HUES64 (cell line): ENCODE measurements at regions not wholly inside any gene's neighbourhood (a gene's known extent, or its start where the extent isn't known, plus 50 kb on each side); places are given as distances from the start of the nearest gene placed in this dataset.

Experiments used
- H3K27ac ChIP-seq: 2 replicates; pipeline ENCODE4 v1.7.0; 2013; ENCODE audit warnings: low read depth, low read length, inconsistent platforms
- H3K27me3 ChIP-seq: 2 replicates; pipeline ENCODE4 v1.6.1; 2013; ENCODE audit warnings: mild to moderate bottlenecking, low read length; ENCODE audit not compliant: insufficient read depth
- H3K36me3 ChIP-seq: 2 replicates; pipeline ENCODE4 v1.6.1; 2013; ENCODE audit warnings: mild to moderate bottlenecking, low read length; ENCODE audit not compliant: insufficient read depth
- H3K4me1 ChIP-seq: 2 replicates; pipeline ENCODE4 v1.6.1; 2013; ENCODE audit warnings: mild to moderate bottlenecking, low read length, moderate library complexity; ENCODE audit not compliant: insufficient read depth
- H3K4me3 ChIP-seq: 2 replicates; pipeline ENCODE4 v1.5.1; 2013; ENCODE audit warnings: mild to moderate bottlenecking, low read length, moderate library complexity
- H3K9ac ChIP-seq: 2 replicates; pipeline ENCODE4 v1.6.1; 2013; ENCODE audit warnings: mild to moderate bottlenecking, low read depth, low read length
- H3K9me3 ChIP-seq: 2 replicates; pipeline ENCODE4 v1.6.1; 2013; ENCODE audit warnings: low read depth, low read length; ENCODE audit not compliant: insufficient read depth
- WGBS: fragments of 150-250, 120-280 bp; methylation state at CpG from one replicate; pipeline ENCODE4 v1.1.7; 2013; ENCODE audit warnings: missing lambda C conversion rate; 5-methylcytosine and 5-hydroxymethylcytosine counted together

DNA sequence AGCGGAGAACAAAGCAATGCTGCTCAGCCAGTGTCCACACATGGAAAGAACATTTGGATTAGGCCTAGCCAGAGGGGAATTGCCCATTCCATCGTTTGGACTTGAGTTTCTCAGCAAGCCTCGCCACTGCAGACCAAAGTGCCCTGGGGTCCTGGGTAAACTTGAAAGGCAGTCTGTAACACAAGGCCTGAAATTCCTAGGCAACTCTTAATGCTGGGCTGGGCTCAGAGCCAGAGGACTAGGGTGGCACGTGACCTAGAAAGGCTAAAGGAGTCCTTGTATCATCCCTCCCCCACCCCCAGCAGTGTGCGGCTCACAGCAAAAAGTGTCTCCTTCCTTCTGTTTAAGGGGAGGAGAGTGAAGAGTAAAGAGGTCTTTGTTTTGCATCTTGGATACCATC lies 210.4 kb upstream of the ARX start:
- WGBS = 95% methylated on average over 4 of the region's 5 CpGs

DNA sequence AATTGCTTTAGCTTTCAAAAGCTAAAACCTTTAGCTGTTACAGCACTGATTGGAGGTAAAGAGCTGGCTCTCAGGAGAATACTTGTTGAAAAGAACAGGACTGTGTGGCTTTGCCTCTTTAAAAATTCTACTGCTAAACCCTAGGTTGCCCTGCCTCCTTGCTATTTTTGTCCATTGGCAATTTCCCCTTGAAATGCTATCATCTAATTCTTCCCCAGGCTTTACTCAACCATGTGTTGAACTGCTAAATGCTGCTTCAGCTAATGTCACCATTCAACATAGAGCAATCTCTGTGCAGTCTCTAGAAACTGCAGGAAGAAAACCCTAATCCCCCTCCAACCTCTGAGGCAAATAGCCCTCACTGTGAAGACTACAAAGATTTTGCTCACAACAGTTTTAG lies 203.7 kb upstream of the ARX start:
- H3K9ac ChIP-seq = no peak overlapping the region
- no peaks in the 10 kb centered on the region for H3K9me3 ChIP-seq
- no peaks in the 10 kb centered on the region for H3K4me1 ChIP-seq
- H3K27me3 ChIP-seq = no peaks in the 10 kb centered on the region
- no peaks in the 10 kb centered on the region for H3K36me3 ChIP-seq
- no peak overlapping the region for H3K27ac ChIP-seq
- no peak overlapping the region for H3K4me3 ChIP-seq

More for the DNA sequence above, 210.4 kb upstream of the ARX start:
- Histone ChIP-seq H3K9ac (no peak overlapping the region), H3K4me3 (no peak overlapping the region), H3K27ac (no peak overlapping the region), H3K27me3 (no peaks in the 10 kb centered on the region), H3K36me3 (no peaks in the 10 kb centered on the region), H3K4me1 (no peaks in the 10 kb centered on the region), H3K9me3 (no peaks in the 10 kb centered on the region)

DNA sequence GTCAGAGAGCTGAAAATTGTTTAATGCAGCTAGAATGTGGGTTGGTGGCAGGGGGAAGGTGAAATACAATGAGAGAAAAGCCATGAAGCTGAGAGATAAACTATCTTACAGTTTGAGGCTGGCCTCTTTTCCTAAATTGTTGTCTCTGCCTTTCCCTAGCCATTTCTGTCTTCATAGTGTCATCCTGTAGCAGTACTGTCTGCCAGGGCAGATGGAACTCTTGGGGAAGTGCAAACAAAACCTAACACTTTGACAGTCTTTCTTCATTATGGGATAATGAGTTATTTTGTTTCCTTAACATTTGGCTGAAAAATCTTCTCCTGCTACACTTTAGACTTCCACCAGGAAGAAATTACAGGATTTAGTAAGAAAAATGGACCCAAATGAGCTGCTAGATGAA lies 197.8 kb upstream of the ARX start:
- no peaks in the 10 kb centered on the region for H3K27me3 ChIP-seq
- no peaks in the 10 kb centered on the region for H3K4me1 ChIP-seq
- no peak overlapping the region for H3K9ac ChIP-seq
- no peaks in the 10 kb centered on the region for H3K36me3 ChIP-seq
- H3K4me3 ChIP-seq = no peak overlapping the region
- no peak overlapping the region for H3K27ac ChIP-seq
- H3K9me3 ChIP-seq = no peaks in the 10 kb centered on the region

DNA sequence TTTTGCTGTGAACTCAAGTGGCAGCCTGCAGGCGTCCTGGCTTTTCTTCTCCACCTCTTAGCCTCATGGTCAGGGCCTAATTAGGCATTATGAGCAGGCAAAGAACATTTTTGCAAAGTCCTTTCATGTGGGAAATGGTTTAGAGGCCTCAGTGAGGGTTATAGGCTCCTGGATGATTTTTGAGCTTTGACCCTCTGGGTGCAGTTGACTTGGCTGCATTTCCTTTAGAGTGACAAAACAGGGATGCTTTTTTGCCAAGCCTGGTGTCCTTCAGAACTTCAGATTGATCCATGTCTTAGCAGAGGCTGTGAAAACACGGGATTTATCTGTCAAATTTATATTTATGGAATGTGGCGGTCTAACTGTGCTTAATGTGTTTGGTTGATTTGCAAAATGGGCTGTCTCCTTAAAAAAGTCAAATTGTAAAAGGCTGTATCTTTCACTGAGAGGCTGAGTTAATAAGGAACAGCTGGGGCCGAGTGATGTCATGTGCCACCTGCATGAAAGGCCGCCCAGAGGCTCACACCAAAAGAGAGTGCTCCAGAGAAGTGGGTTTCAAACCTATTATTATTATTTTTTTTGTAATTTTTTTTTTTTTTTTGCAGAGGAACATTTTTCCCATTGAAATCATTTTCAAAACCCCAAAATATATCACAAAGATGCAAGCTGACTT lies 192.2 kb upstream of the ARX start:
- Histone ChIP-seq H3K4me1 (no peaks in the 10 kb centered on the region), H3K27ac (no peak overlapping the region), H3K27me3 (no peaks in the 10 kb centered on the region), H3K4me3 (no peak overlapping the region), H3K36me3 (no peaks in the 10 kb centered on the region), H3K9ac (no peak overlapping the region), H3K9me3 (no peaks in the 10 kb centered on the region)
- 89% methylated on average over 4 of the region's 5 CpGs for WGBS

DNA sequence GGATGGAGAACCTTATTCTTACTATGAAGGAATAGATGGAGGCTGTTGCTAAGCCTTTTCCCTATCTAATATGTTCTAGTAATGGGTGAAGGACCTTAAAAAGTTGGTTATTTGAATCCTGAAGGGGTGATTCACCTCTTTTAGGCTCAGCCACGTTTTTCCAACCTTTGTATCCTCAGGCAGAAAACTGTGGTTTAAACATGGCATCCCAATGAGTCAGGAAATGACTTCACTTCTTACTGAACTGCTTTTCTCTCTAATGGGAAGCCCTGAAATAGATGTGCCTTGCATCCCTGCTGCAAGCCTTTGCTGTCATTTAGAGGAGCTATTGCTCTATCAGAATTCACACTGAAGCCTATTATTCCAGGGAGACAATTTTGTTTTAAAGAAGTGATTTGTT lies 191.0 kb upstream of the ARX start:
- Histone ChIP-seq H3K4me3 (no peak overlapping the region), H3K4me1 (no peaks in the 10 kb centered on the region), H3K9me3 (no peaks in the 10 kb centered on the region), H3K36me3 (no peaks in the 10 kb centered on the region), H3K27ac (no peak overlapping the region), H3K27me3 (no peaks in the 10 kb centered on the region), H3K9ac (no peak overlapping the region)
- 18% methylated on average over 1 of the region's 1 CpG for WGBS

DNA sequence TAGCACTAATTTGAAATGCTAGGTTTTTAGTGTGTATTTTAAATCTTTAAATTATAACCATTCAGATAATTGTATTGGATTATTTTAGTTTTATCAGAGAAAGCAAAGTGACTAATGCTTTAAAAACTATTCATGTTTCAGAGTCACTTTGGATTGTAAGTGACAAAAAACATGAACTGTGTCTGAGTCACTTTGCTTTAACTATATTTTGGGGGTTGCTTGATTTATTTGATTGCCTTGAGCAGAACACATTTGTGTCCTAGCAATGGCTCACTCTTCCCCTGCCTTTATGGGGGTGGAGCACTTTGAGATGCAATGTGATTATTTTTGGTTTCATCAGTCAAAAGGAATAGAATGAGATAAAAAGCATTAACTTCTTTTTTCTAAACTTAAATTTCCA lies 188.4 kb upstream of the ARX start:
- H3K4me3 ChIP-seq = no peak overlapping the region
- H3K9ac ChIP-seq = no peak overlapping the region
- no peaks in the 10 kb centered on the region for H3K9me3 ChIP-seq
- no peak overlapping the region for H3K27ac ChIP-seq
- H3K27me3 ChIP-seq = no peaks in the 10 kb centered on the region
- no peaks in the 10 kb centered on the region for H3K4me1 ChIP-seq
- no peaks in the 10 kb centered on the region for H3K36me3 ChIP-seq

DNA sequence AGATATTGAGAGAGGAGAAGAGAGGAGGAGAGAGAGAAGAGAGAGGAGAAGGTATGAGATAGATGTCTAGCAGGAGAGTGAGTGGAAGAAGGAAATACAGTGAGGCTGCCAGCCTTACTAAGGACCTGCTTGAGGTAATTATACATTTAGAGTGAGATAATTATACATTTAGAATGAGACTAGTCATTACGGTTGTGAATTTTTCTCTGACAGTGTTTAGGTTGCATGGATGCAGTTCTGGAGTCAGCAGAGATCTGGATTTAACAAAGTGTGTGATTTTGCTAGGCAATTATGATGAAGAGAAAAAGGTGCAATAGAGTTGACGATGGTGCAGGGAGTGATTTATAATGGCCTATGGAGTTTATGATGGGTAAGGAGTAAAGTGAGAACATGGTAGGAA lies 187.1 kb upstream of the ARX start:
- H3K9ac ChIP-seq = no peak overlapping the region

DNA sequence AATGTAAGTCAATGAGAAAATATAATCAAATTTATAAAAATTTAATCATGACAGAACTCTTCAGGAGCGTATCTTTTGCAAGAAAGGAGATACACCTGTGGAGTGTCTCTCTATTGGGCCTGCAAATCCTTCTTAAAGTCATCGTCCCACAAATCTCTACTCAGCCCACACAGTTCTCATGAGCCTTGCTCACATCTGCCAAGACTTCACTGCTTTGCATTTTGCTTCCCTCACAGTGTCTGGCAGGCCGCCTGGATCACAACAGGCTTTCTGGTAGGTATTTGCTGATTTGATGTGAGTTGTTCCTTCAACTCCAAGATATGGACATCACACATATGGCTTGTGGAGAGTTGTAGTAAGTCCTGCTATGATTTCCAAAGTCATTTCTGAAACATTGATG lies 183.1 kb upstream of the ARX start:
- Histone ChIP-seq H3K4me1 (no peaks in the 10 kb centered on the region), H3K9me3 (no peaks in the 10 kb centered on the region), H3K27me3 (no peaks in the 10 kb centered on the region), H3K9ac (no peak overlapping the region), H3K27ac (no peak overlapping the region), H3K4me3 (no peak overlapping the region), H3K36me3 (no peaks in the 10 kb centered on the region)
- 88% methylated on average over 2 of the region's 3 CpGs for WGBS

More for the DNA sequence above, 187.1 kb upstream of the ARX start:
- H3K36me3 ChIP-seq = no peaks in the 10 kb centered on the region
- no peaks in the 10 kb centered on the region for H3K27me3 ChIP-seq
- 91% methylated on average over 2 of the region's 2 CpGs for WGBS
- H3K27ac ChIP-seq = no peak overlapping the region
- no peaks in the 10 kb centered on the region for H3K4me1 ChIP-seq
- H3K9me3 ChIP-seq = no peaks in the 10 kb centered on the region
- H3K4me3 ChIP-seq = no peak overlapping the region

DNA sequence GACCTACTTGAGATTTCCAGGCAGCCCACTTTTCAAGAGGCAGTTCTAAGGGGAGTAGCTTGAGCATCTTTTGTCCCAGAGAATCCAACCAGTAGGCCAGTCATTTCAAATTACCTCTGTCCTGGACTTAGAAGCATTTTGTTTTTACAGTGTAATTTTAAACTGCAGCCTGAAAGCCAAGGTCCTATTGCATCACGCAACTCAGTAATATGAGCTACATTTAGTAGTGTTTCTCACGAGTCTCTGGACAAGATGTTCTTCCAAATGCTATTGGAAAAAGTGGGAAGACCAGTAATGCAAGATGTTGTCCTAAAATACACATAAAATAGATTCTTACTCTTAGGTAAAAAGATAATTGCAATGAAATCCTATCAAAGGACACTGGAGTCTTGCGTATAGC lies 182.5 kb upstream of the ARX start:
- Histone ChIP-seq H3K36me3 (no peaks in the 10 kb centered on the region), H3K9me3 (no peaks in the 10 kb centered on the region), H3K4me3 (no peak overlapping the region), H3K27me3 (no peaks in the 10 kb centered on the region), H3K4me1 (no peaks in the 10 kb centered on the region), H3K9ac (no peak overlapping the region), H3K27ac (no peak overlapping the region)
- WGBS = 94% methylated on average over 3 of the region's 3 CpGs

DNA sequence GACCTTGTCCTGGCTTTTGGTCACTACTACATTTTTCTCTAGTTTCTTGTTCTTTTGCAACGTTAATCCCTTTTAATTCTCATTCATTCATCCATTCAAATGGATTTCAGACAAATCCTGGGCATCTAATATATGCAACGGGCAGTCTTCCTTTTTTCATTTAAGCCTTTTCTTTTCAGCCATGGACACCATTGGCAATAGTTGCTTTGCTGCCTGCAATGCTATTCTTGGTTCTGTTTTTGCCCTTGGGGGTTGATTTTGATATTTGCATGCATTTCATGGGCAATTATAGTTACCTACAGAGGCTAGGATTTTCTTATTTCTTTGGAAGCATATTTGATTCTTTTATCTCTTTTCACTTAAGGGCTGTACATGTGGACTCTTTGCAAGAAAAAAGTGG lies 180.5 kb upstream of the ARX start:
- no peaks in the 10 kb centered on the region for H3K9me3 ChIP-seq
- no peak overlapping the region for H3K4me3 ChIP-seq
- no peak overlapping the region for H3K9ac ChIP-seq
- 79% methylated on average over 2 of the region's 2 CpGs for WGBS
- no peaks in the 10 kb centered on the region for H3K4me1 ChIP-seq
- no peaks in the 10 kb centered on the region for H3K36me3 ChIP-seq
- H3K27ac ChIP-seq = no peak overlapping the region
- H3K27me3 ChIP-seq = no peaks in the 10 kb centered on the region

DNA sequence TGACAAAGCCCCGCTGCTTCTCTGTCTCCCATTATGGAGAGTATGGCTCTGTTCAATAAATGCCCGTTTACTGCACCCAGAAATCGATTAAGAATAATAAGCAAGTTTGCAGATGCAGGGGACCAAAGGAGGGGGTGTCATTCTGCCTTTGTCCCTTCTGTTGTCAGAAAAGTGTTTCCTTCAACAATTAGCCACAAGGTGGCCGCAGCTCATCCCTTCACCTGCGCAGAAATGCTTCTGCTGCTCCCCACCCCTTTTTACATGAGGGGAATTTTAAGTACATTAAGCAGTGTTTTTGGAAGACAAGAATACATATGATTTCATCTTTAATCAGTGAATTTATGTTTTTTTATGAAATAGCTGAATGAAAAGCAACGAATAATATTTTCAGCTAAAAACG lies 175.6 kb upstream of the ARX start:
- H3K4me1 ChIP-seq = no peaks in the 10 kb centered on the region
- no peaks in the 10 kb centered on the region for H3K36me3 ChIP-seq
- H3K9ac ChIP-seq = no peak overlapping the region
- H3K9me3 ChIP-seq = no peaks in the 10 kb centered on the region
- H3K27me3 ChIP-seq = no peaks in the 10 kb centered on the region
- 75% methylated on average over 5 of the region's 7 CpGs for WGBS
- H3K27ac ChIP-seq = no peak overlapping the region
- H3K4me3 ChIP-seq = no peak overlapping the region

DNA sequence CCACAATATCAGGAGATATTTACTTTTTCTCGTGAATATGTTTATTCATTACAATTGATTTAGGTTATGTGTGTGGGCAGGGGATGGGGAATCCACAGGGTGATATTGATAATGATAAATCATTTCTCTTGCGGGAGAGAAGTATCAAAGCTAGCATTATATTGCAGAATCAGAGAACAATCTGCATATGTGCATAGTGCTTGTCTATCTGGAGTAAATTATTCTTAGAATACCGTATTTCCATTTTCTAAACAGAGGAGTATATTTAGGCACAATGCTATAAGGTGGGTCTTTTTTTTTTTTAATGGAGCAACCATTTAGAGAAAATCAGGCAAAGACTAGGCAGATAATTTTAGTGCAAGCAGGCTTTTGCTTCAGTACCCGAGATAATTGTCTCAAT lies 166.0 kb upstream of the ARX start:
- Histone ChIP-seq H3K36me3 (no peaks in the 10 kb centered on the region), H3K4me1 (0 out of 2 replicates have a peak, but pooled peaks cover 14% of the 10 kb centered on the region), H3K4me3 (no peak overlapping the region), H3K27me3 (no peaks in the 10 kb centered on the region), H3K27ac (no peak overlapping the region), H3K9ac (no peak overlapping the region), H3K9me3 (no peaks in the 10 kb centered on the region)
- WGBS = 100% methylated on average over 4 of the region's 4 CpGs
